H1 (cell line): ENCODE measurements at regions not wholly inside any gene's neighbourhood (a gene's known extent, or its start where the extent isn't known, plus 50 kb on each side); places are given as distances from the start of the nearest gene placed in this dataset.

Experiments
- CTCF ChIA-PET: fragments of 300-600 bp; sonication (Branson Sonifier 250); formaldehyde crosslinking; loops from one replicate; lab custom pipeline; 2021; ENCODE audit not compliant: partially characterized antibody; lab: Charles Lee
- POLR2A ChIA-PET: fragments of 300-600 bp; sonication (Branson Sonifier 250); formaldehyde crosslinking; loops from one replicate; lab custom pipeline; 2021; ENCODE audit warnings: inconsistent platforms; ENCODE audit not compliant: partially characterized antibody; lab: Charles Lee
- DNase-seq, 2 experiments: peaks; one replicate each; pipeline versions ENCODE4 v3.0.0 to v3.0.0-alpha.2; 2010 to 2022; ENCODE audit warnings: low spot score in 2 of 2, low read depth in 1 of 2, mixed read lengths in 1 of 2
- FAIRE-seq: peaks from 2 replicates; lab custom pipeline; 2011; peaks lifted over from hg19 to GRCh38; lab: Jason Lieb, UNC
- H2AFZ ChIP-seq: 2 replicates; pipeline ENCODE4 v1.8.1; 2012; ENCODE audit warnings: low read length, inconsistent platforms
- H2AK5ac ChIP-seq: 2 replicates; pipeline ENCODE4 v1.6.1; 2013; ENCODE audit warnings: low read depth, low read length
- H2BK120ac ChIP-seq: replicated peaks from 2 replicates; pipeline ENCODE3; 2013; ENCODE audit warnings: low read depth, low read length, inconsistent platforms
- H2BK12ac ChIP-seq: 2 replicates; pipeline ENCODE4 v1.6.1; 2013; ENCODE audit warnings: low read depth, low read length
- H2BK15ac ChIP-seq: 2 replicates; pipeline ENCODE4 v1.6.1; 2013; ENCODE audit warnings: low read length
- H2BK20ac ChIP-seq: 2 replicates; pipeline ENCODE4 v1.6.1; 2013; ENCODE audit warnings: low read length
- H2BK5ac ChIP-seq: 2 replicates; pipeline ENCODE4 v1.6.1; 2013; ENCODE audit warnings: low read depth, low read length
- H3K14ac ChIP-seq: 2 replicates; pipeline ENCODE4 v1.6.1; 2013; ENCODE audit warnings: inconsistent platforms; ENCODE audit not compliant: insufficient read length
- H3K18ac ChIP-seq: 2 replicates; pipeline ENCODE4 v1.6.1; 2013; ENCODE audit warnings: low read length; ENCODE audit errors: extremely low read depth
- H3K23ac ChIP-seq: 2 replicates; pipeline ENCODE4 v1.6.1; 2013; ENCODE audit warnings: inconsistent platforms; ENCODE audit not compliant: insufficient read length
- H3K23me2 ChIP-seq: 2 replicates; pipeline ENCODE4 v1.6.1; 2013; ENCODE audit warnings: low read depth, low read length
- H3K27ac ChIP-seq: 2 replicates; pipeline ENCODE4 v1.6.1; 2011; ENCODE audit warnings: low read depth, low read length, inconsistent platforms
- H3K27me3 ChIP-seq, 4 experiments: replicated peaks in 1 of 4; 1 replicate in 1 of 4; 2 replicates in 3 of 4; pipeline versions ENCODE4 v1.6.1 to v1.8.1; 2011 to 2013; ENCODE audit warnings: low read length in 3 of 4, mild to moderate bottlenecking in 3 of 4, inconsistent platforms in 2 of 4, mixed read lengths in 2 of 4, moderate library complexity in 1 of 4; ENCODE audit not compliant: control insufficient read depth in 3 of 4, insufficient read depth in 3 of 4; ENCODE audit errors: extremely low read depth in 1 of 4
- H3K36me3 ChIP-seq, 4 experiments: 2 replicates each; pipeline versions ENCODE4 v1.6.1 to v1.8.1; 2011 to 2013; ENCODE audit warnings: mild to moderate bottlenecking in 4 of 4, low read length in 3 of 4, moderate library complexity in 2 of 4, control low read depth in 1 of 4, inconsistent platforms in 1 of 4; ENCODE audit not compliant: insufficient read depth in 4 of 4, control insufficient read depth in 2 of 4
- H3K4ac ChIP-seq: replicated peaks from 2 replicates; pipeline ENCODE3; 2013; ENCODE audit warnings: low read length, low read depth, mixed read lengths, inconsistent platforms; ENCODE audit not compliant: insufficient read length
- H3K4me1 ChIP-seq, 4 experiments: replicated peaks in 1 of 4; 1 replicate in 1 of 4; 2 replicates in 3 of 4; pipeline versions ENCODE4 v1.6.1 to v1.8.1; 2011 to 2013; ENCODE audit warnings: low read length in 3 of 4, inconsistent platforms in 2 of 4, mixed read lengths in 1 of 4; ENCODE audit not compliant: insufficient read depth in 4 of 4, control insufficient read depth in 3 of 4
- H3K4me2 ChIP-seq, 2 experiments: 2 replicates each; pipeline versions ENCODE4 v1.6.1 to v1.8.1; 2011 to 2013; ENCODE audit warnings: low read depth in 2 of 2, low read length in 2 of 2, control low read depth in 1 of 2, inconsistent platforms in 1 of 2, mild to moderate bottlenecking in 1 of 2; ENCODE audit not compliant: insufficient read depth in 1 of 2
- H3K4me3 ChIP-seq, 4 experiments: fragments of 200-600, 300-600 bp in 1 of 4; sonication (generic), shearing (Covaris generic), sonication (Bioruptor Twin) in 1 of 4; 2 replicates each; pipeline versions ENCODE4 v1.5.1 to v1.8.1; 2011 to 2016; ENCODE audit warnings: low read length in 4 of 4, low read depth in 3 of 4, control low read depth in 2 of 4, inconsistent platforms in 2 of 4, mild to moderate bottlenecking in 2 of 4, mixed read lengths in 1 of 4, moderate library complexity in 1 of 4; ENCODE audit not compliant: insufficient read depth in 2 of 4; ENCODE audit errors: extremely low read depth in 1 of 4
- H3K56ac ChIP-seq: replicated peaks from 2 replicates; pipeline ENCODE3; 2013; ENCODE audit warnings: low read depth, mild to moderate bottlenecking, mixed read lengths, low read length, inconsistent platforms; ENCODE audit not compliant: insufficient read length
- H3K79me1 ChIP-seq: 2 replicates; pipeline ENCODE4 v1.6.1; 2013; ENCODE audit warnings: low read depth, low read length, control low read depth
- H3K79me2 ChIP-seq, 2 experiments: 2 replicates each; pipeline versions ENCODE4 v1.6.1 to v1.8.1; 2012 to 2013; ENCODE audit warnings: low read length in 2 of 2, mild to moderate bottlenecking in 2 of 2, inconsistent platforms in 1 of 2; ENCODE audit not compliant: insufficient read depth in 2 of 2, control insufficient read depth in 1 of 2
- H3K9ac ChIP-seq, 4 experiments: replicated peaks in 1 of 4; 1 replicate in 1 of 4; 2 replicates in 3 of 4; pipeline versions ENCODE4 v1.6.1 to v1.8.1; 2011 to 2013; ENCODE audit warnings: low read depth in 3 of 4, low read length in 3 of 4, control low read depth in 2 of 4, mild to moderate bottlenecking in 2 of 4, moderate library complexity in 2 of 4, inconsistent platforms in 1 of 4; ENCODE audit errors: extremely low read depth in 1 of 4
- H3K9me3 ChIP-seq, 2 experiments: 2 replicates each; pipeline versions ENCODE4 v1.6.1 to v1.8.1; 2012 to 2013; ENCODE audit warnings: mild to moderate bottlenecking in 2 of 2, moderate library complexity in 2 of 2, control low read depth in 1 of 2, inconsistent platforms in 1 of 2, low read depth in 1 of 2, low read length in 1 of 2, mixed read lengths in 1 of 2; ENCODE audit not compliant: insufficient read depth in 2 of 2
- H4K20me1 ChIP-seq, 2 experiments: replicated peaks in 1 of 2; 2 replicates each; pipeline versions ENCODE3 to v1.8.1; 2011 to 2013; ENCODE audit warnings: inconsistent platforms in 2 of 2, low read length in 2 of 2, mild to moderate bottlenecking in 1 of 2; ENCODE audit not compliant: insufficient read depth in 2 of 2, control insufficient read depth in 1 of 2
- H4K5ac ChIP-seq: 2 replicates; pipeline ENCODE4 v1.6.1; 2013; ENCODE audit warnings: low read length, low read depth, mixed read lengths, inconsistent platforms; ENCODE audit not compliant: insufficient read length
- H4K8ac ChIP-seq: 2 replicates; pipeline ENCODE4 v1.8.0; 2013; ENCODE audit warnings: mild to moderate bottlenecking, moderate library complexity, low read length, inconsistent platforms; ENCODE audit not compliant: insufficient read depth; ENCODE audit errors: extremely low read depth
- H4K91ac ChIP-seq: replicated peaks from 2 replicates; pipeline ENCODE3; 2013; ENCODE audit warnings: low read length, mixed read lengths, inconsistent platforms; ENCODE audit not compliant: insufficient read length
- POU5F1 ChIP-seq: IDR thresholded peaks from 2 replicates; pipeline ENCODE4 v1.6.1; 2011; ENCODE audit warnings: low read depth, mild to moderate bottlenecking, low read length, moderate library complexity
- RAD21 ChIP-seq, 2 experiments: IDR thresholded peaks in 1 of 2; conservative IDR thresholded peaks in 1 of 2; 2 replicates each; pipeline ENCODE4 v1.6.1; 2011; ENCODE audit warnings: low read depth in 2 of 2, low read length in 2 of 2, improper control_type of control experiment in 1 of 2, inconsistent platforms in 1 of 2, mild to moderate bottlenecking in 1 of 2, moderate library complexity in 1 of 2
- WGBS, 2 experiments: shearing (Covaris generic) in 1 of 2; methylation state at CpG; one replicate each; pipeline versions ENCODE4 v1.1.6 to v1.1.7; 2013 to 2015; ENCODE audit warnings: low lambda C conversion rate in 2 of 2, mixed read lengths in 2 of 2, inconsistent platforms in 1 of 2, low coverage in 1 of 2, missing lambda C conversion rate in 1 of 2; ENCODE audit not compliant: insufficient replicate concordance in 2 of 2, insufficient coverage in 1 of 2, insufficient read length in 1 of 2; ENCODE audit errors: extremely low coverage in 1 of 2, missing lambda C conversion rate in 1 of 2; 5-methylcytosine and 5-hydroxymethylcytosine counted together

DNA sequence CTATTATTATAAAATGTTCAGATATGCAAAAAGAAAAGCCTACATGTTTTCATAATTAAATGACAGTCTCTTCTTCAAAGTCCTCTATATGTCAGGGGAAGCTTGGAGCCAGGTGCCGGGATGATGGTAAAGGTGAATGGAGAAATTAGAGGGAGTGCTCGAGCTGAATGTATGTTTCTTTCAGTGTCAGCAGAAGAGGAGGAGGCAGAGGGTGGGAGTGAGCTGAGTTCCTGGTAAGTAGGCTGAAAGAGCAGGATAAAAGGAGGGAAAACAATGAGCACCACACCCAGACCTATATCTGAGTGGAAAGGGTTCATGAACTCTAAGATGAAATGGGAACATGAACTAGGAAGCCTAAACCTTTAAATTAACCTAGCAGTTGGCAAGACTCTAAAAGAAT lies 307.6 kb upstream of the NBEA start:
- Histone ChIP-seq H3K23ac (no peak overlapping the region), H3K9me3 (no peaks in the 10 kb centered on the region), H3K79me2 (no peaks in the 10 kb centered on the region), H3K27ac (no peak overlapping the region), H3K27me3 (no peaks in the 10 kb centered on the region), H2BK5ac (no peak overlapping the region), H3K4ac (no peak overlapping the region), H3K23me2 (no peaks in the 10 kb centered on the region), H3K18ac (no peak overlapping the region), H3K36me3 (no peaks in the 10 kb centered on the region), H3K56ac (no peak overlapping the region), H4K91ac (no peak overlapping the region), H4K5ac (no peak overlapping the region), H4K20me1 (no peaks in the 10 kb centered on the region), H2BK12ac (no peak overlapping the region), H3K4me1 (peaks cover 0 to 3% (median 0%) of the 10 kb centered on the region in 4 experiments; a peak in 1 of 7 replicates), H3K79me1 (no peaks in the 10 kb centered on the region), H4K8ac (no peak overlapping the region), H3K4me3 (no peak overlapping the region), H2BK20ac (no peak overlapping the region), H2AK5ac (no peak overlapping the region), H3K14ac (no peak overlapping the region), H3K9ac (no peak overlapping the region), H2AFZ (no peak overlapping the region), H3K4me2 (no peak overlapping the region), H2BK120ac (no peak overlapping the region), H2BK15ac (no peak overlapping the region)
- 97% methylated on average over 2 of the region's 2 CpGs; no CpG with 5 or more reads in 1 of the 2 experiments for WGBS, 2 experiments
- ChIA-PET CTCF (interaction anchor here (0.6 kb wide), 1 partner anchor 15 kb away, joined by 4 read pairs; no protein-coding TSS in a partner anchor), POLR2A (no interaction called here)
- no peak for DNase-seq
- FAIRE-seq, result no peak
- TF ChIP-seq RAD21 (IDR thresholded peaks at IDR 0.05 in 1 of 2, conservative IDR thresholded peaks at IDR 0.05 in 1 of 2; ENCODE audit: low read depth in 2 of 2, low read length in 2 of 2) (no peak), POU5F1 (no peak)
